ENCODE measurements at regions not wholly inside any gene's neighbourhood (a gene's known extent, or its start where the extent isn't known, plus 50 kb on each side); places are given as distances from the start of the nearest gene placed in this dataset.

DNA sequence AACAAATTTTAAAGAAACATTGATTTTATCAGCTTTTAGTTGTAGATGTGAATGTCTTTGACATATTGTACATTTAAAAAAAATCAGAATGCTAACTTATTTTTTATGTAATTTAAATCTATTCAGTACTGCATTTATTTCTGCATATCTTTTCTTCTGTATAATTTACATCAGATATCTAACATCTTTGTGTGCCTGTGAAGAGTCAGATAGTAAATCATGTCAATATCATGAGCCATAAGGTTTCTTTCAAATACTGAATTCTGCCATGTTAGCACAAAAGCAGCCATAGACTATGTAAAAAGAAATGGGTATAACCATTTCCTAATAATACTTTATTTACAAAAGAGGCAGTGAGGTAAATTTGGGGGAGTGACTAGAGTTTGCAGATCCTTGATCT lies 1829.2 kb downstream of the NCAM2 start:
- no peaks in the 10 kb centered on the region for H3K36me3 Mint-ChIP-seq
- H3K27ac Mint-ChIP-seq, result no peak overlapping the region
- H3K4me3 Mint-ChIP-seq, result no peak overlapping the region
- Histone ChIP-seq H3K36me3 (ENCODE audit: control insufficient read depth, insufficient read depth, low read length) (no peaks in the 10 kb centered on the region), H3K4me3 (ENCODE audit: low read depth, low read length) (no peak overlapping the region), H3K4me1 (ENCODE audit: control insufficient read depth, insufficient read depth, low read length, poor library complexity, severe bottlenecking) (no peaks in the 10 kb centered on the region), H3K9me3 (ENCODE audit: control insufficient read depth in 2 of 2, low read length in 2 of 2) (peaks cover 6 to 18% of the 10 kb centered on the region in 2 experiments), H3K27me3 (ENCODE audit: control insufficient read depth, insufficient read depth, low read length) (no peaks in the 10 kb centered on the region), H3K27ac (ENCODE audit: insufficient read depth, low read length, poor library complexity, severe bottlenecking) (no peak overlapping the region)
- no peak for DNase-seq
- ATAC-seq (ENCODE audit: low read depth in 2 of 2), result no peak
- peaks cover 0 to 5% (median 0%) of the 10 kb centered on the region in 4 donors for H3K4me1 Mint-ChIP-seq
- H3K9me3 Mint-ChIP-seq, result peaks cover 4 to 26% (median 10%) of the 10 kb centered on the region in 7 donors
- no peaks in the 10 kb centered on the region for H3K27me3 Mint-ChIP-seq

GRCh38 chr21:22842875-22843274 lies 1844.7 kb downstream of the NCAM2 start:
- H3K27me3 Mint-ChIP-seq, result no peaks in the 10 kb centered on the region
- H3K27ac Mint-ChIP-seq, result no peak overlapping the region
- H3K4me1 ChIP-seq (ENCODE audit: control insufficient read depth, insufficient read depth, low read length, poor library complexity, severe bottlenecking), result no peaks in the 10 kb centered on the region
- peaks cover 0 to 25% of the 10 kb centered on the region in 2 experiments for H3K9me3 ChIP-seq (ENCODE audit: control insufficient read depth in 2 of 2, low read length in 2 of 2)
- H3K36me3 ChIP-seq (ENCODE audit: control insufficient read depth, insufficient read depth, low read length), result no peaks in the 10 kb centered on the region
- H3K4me3 Mint-ChIP-seq, result no peak overlapping the region
- no peaks in the 10 kb centered on the region for H3K4me1 Mint-ChIP-seq
- H3K9me3 Mint-ChIP-seq, result peaks cover 0 to 21% (median 10%) of the 10 kb centered on the region in 7 donors
- no peaks in the 10 kb centered on the region for H3K36me3 Mint-ChIP-seq
- H3K27me3 ChIP-seq (ENCODE audit: control insufficient read depth, insufficient read depth, low read length), result no peaks in the 10 kb centered on the region
- no peak for ATAC-seq (ENCODE audit: low read depth in 2 of 2)
- H3K27ac ChIP-seq (ENCODE audit: insufficient read depth, low read length, poor library complexity, severe bottlenecking), result no peak overlapping the region
- no peak overlapping the region for H3K4me3 ChIP-seq (ENCODE audit: low read depth, low read length)
- no peak for DNase-seq

DNA sequence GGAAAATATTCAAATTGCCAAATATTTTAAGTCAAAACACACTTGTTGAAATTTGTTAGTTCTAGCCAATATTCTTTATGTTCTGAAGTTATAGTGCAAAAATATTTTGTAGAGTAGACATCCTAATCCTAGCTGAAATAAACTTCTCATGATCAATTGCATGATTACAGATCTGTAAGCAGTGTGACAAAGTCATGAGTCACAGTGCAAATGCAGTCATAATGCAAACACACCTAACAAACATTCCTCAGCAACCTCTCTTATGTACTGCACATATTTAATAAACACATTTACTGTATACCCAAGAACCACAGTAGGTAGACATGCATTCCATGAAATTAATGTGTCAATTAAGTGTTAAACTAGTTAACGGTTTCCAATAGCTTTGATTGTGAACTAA lies 1857.4 kb downstream of the NCAM2 start:
- peaks cover 0 to 2% of the 10 kb centered on the region in 2 experiments for H3K9me3 ChIP-seq (ENCODE audit: control insufficient read depth in 2 of 2, low read length in 2 of 2)
- ATAC-seq (ENCODE audit: low read depth in 2 of 2), result no peak
- no peaks in the 10 kb centered on the region for H3K36me3 ChIP-seq (ENCODE audit: control insufficient read depth, insufficient read depth, low read length)
- Mint-ChIP-seq H3K36me3 (no peaks in the 10 kb centered on the region), H3K9me3 (peaks cover 0 to 12% (median 4%) of the 10 kb centered on the region in 7 donors), H3K27me3 (no peaks in the 10 kb centered on the region), H3K4me3 (no peak overlapping the region), H3K27ac (no peak overlapping the region), H3K4me1 (no peaks in the 10 kb centered on the region)
- DNase-seq, result no peak
- no peak overlapping the region for H3K4me3 ChIP-seq (ENCODE audit: low read depth, low read length)
- H3K27ac ChIP-seq (ENCODE audit: insufficient read depth, low read length, poor library complexity, severe bottlenecking), result no peak overlapping the region
- no peaks in the 10 kb centered on the region for H3K27me3 ChIP-seq (ENCODE audit: control insufficient read depth, insufficient read depth, low read length)
- no peaks in the 10 kb centered on the region for H3K4me1 ChIP-seq (ENCODE audit: control insufficient read depth, insufficient read depth, low read length, poor library complexity, severe bottlenecking)

GRCh38 chr21:22871692-22872091 lies 1873.5 kb downstream of the NCAM2 start:
- no peak overlapping the region for H3K27ac Mint-ChIP-seq
- H3K4me1 Mint-ChIP-seq, result no peaks in the 10 kb centered on the region
- no peak overlapping the region for H3K4me3 ChIP-seq (ENCODE audit: low read depth, low read length)
- H3K27ac ChIP-seq (ENCODE audit: insufficient read depth, low read length, poor library complexity, severe bottlenecking), result no peak overlapping the region
- H3K4me3 Mint-ChIP-seq, result no peak overlapping the region
- no peaks in the 10 kb centered on the region for H3K27me3 ChIP-seq (ENCODE audit: control insufficient read depth, insufficient read depth, low read length)
- DNase-seq (no peak), ATAC-seq (ENCODE audit: low read depth in 2 of 2) (no peak)
- H3K36me3 ChIP-seq (ENCODE audit: control insufficient read depth, insufficient read depth, low read length), result no peaks in the 10 kb centered on the region
- H3K9me3 Mint-ChIP-seq, result peaks cover 2 to 16% (median 3%) of the 10 kb centered on the region in 7 donors
- H3K27me3 Mint-ChIP-seq, result no peaks in the 10 kb centered on the region
- H3K4me1 ChIP-seq (ENCODE audit: control insufficient read depth, insufficient read depth, low read length, poor library complexity, severe bottlenecking), result no peaks in the 10 kb centered on the region
- H3K9me3 ChIP-seq (ENCODE audit: control insufficient read depth in 2 of 2, low read length in 2 of 2), result no peaks in the 10 kb centered on the region
- H3K36me3 Mint-ChIP-seq, result no peaks in the 10 kb centered on the region

GRCh38 chr21:22880573-22880972 lies 1882.4 kb downstream of the NCAM2 start:
- DNase-seq, result no peak
- no peak overlapping the region for H3K4me3 ChIP-seq (ENCODE audit: low read depth, low read length)
- peaks cover 0 to 6% of the 10 kb centered on the region in 2 experiments for H3K9me3 ChIP-seq (ENCODE audit: control insufficient read depth in 2 of 2, low read length in 2 of 2)
- Mint-ChIP-seq H3K4me3 (no peak overlapping the region), H3K27me3 (no peaks in the 10 kb centered on the region), H3K9me3 (peaks cover 0 to 28% (median 11%) of the 10 kb centered on the region in 7 donors), H3K36me3 (no peaks in the 10 kb centered on the region), H3K27ac (no peak overlapping the region), H3K4me1 (no peaks in the 10 kb centered on the region)
- no peaks in the 10 kb centered on the region for H3K27me3 ChIP-seq (ENCODE audit: control insufficient read depth, insufficient read depth, low read length)
- no peaks in the 10 kb centered on the region for H3K4me1 ChIP-seq (ENCODE audit: control insufficient read depth, insufficient read depth, low read length, poor library complexity, severe bottlenecking)
- ATAC-seq (ENCODE audit: low read depth in 2 of 2), result no peak
- no peaks in the 10 kb centered on the region for H3K36me3 ChIP-seq (ENCODE audit: control insufficient read depth, insufficient read depth, low read length)
- no peak overlapping the region for H3K27ac ChIP-seq (ENCODE audit: insufficient read depth, low read length, poor library complexity, severe bottlenecking)

DNA sequence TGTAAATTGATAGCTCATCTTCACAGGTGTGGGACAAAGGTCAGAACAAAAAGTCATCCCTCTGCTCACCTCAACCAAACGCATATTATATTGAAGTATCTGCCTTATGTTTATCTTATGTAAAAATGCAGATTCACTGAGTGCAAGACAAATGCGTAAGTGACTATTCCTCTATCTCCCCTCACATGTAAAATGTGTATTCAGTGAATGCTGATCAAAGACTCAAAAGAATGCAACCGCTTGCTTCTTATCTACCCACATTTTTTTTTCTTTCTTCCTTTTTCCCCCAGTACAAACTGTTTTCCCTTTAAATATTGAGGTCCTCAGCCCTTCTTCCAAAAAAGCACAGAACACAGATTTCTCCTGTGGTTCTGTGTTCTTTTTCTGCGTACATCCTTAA lies 1882.9 kb downstream of the NCAM2 start:
- no peaks in the 10 kb centered on the region for H3K27me3 Mint-ChIP-seq
- peaks cover 0 to 6% of the 10 kb centered on the region in 2 experiments for H3K9me3 ChIP-seq (ENCODE audit: control insufficient read depth in 2 of 2, low read length in 2 of 2)
- DNase-seq (no peak), ATAC-seq (ENCODE audit: low read depth in 2 of 2) (no peak)
- no peak overlapping the region for H3K4me3 Mint-ChIP-seq
- no peak overlapping the region for H3K4me3 ChIP-seq (ENCODE audit: low read depth, low read length)
- peaks cover under 1 to 28% (median 11%) of the 10 kb centered on the region in 7 donors for H3K9me3 Mint-ChIP-seq
- H3K4me1 ChIP-seq (ENCODE audit: control insufficient read depth, insufficient read depth, low read length, poor library complexity, severe bottlenecking), result no peaks in the 10 kb centered on the region
- H3K27ac ChIP-seq (ENCODE audit: insufficient read depth, low read length, poor library complexity, severe bottlenecking), result no peak overlapping the region
- no peaks in the 10 kb centered on the region for H3K36me3 ChIP-seq (ENCODE audit: control insufficient read depth, insufficient read depth, low read length)
- H3K4me1 Mint-ChIP-seq, result no peaks in the 10 kb centered on the region
- H3K27me3 ChIP-seq (ENCODE audit: control insufficient read depth, insufficient read depth, low read length), result no peaks in the 10 kb centered on the region
- no peak overlapping the region for H3K27ac Mint-ChIP-seq
- no peaks in the 10 kb centered on the region for H3K36me3 Mint-ChIP-seq

GRCh38 chr21:22885079-22885478 lies 1886.9 kb downstream of the NCAM2 start:
- no peaks in the 10 kb centered on the region for H3K9me3 ChIP-seq (ENCODE audit: control insufficient read depth in 2 of 2, low read length in 2 of 2)
- H3K4me1 Mint-ChIP-seq, result no peaks in the 10 kb centered on the region
- DNase-seq (no peak), ATAC-seq (ENCODE audit: low read depth in 2 of 2) (no peak)
- no peaks in the 10 kb centered on the region for H3K27me3 ChIP-seq (ENCODE audit: control insufficient read depth, insufficient read depth, low read length)
- H3K27me3 Mint-ChIP-seq, result no peaks in the 10 kb centered on the region
- no peak overlapping the region for H3K27ac Mint-ChIP-seq
- H3K4me3 ChIP-seq (ENCODE audit: low read depth, low read length), result no peak overlapping the region
- H3K36me3 Mint-ChIP-seq, result no peaks in the 10 kb centered on the region
- peaks cover 0 to 22% (median 11%) of the 10 kb centered on the region in 7 donors for H3K9me3 Mint-ChIP-seq
- H3K36me3 ChIP-seq (ENCODE audit: control insufficient read depth, insufficient read depth, low read length), result no peaks in the 10 kb centered on the region
- no peak overlapping the region for H3K4me3 Mint-ChIP-seq
- no peak overlapping the region for H3K27ac ChIP-seq (ENCODE audit: insufficient read depth, low read length, poor library complexity, severe bottlenecking)
- H3K4me1 ChIP-seq (ENCODE audit: control insufficient read depth, insufficient read depth, low read length, poor library complexity, severe bottlenecking), result no peaks in the 10 kb centered on the region

DNA sequence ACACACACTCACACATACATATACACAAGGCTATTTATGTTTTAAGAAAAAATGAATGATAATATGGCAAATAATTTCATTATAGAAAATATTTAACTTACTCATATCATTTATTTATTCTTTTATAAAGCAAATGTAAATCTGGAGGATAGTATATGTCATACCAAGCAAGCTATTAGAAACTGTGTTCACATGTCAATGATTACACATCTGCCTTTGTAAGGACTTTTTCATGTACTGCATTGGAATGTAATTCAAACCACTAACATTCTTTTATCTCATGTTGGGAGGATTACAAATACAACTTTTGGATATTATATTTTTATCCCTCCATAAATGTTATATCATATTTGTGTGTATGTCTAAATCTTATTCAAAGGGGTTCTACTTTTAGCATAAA lies 1887.4 kb downstream of the NCAM2 start:
- Mint-ChIP-seq H3K4me1 (no peaks in the 10 kb centered on the region), H3K9me3 (peaks cover 0 to 22% (median 8%) of the 10 kb centered on the region in 7 donors), H3K27me3 (no peaks in the 10 kb centered on the region), H3K4me3 (no peak overlapping the region), H3K27ac (no peak overlapping the region), H3K36me3 (no peaks in the 10 kb centered on the region)
- Histone ChIP-seq H3K4me3 (ENCODE audit: low read depth, low read length) (no peak overlapping the region), H3K27me3 (ENCODE audit: control insufficient read depth, insufficient read depth, low read length) (no peaks in the 10 kb centered on the region), H3K9me3 (ENCODE audit: control insufficient read depth in 2 of 2, low read length in 2 of 2) (no peaks in the 10 kb centered on the region), H3K36me3 (ENCODE audit: control insufficient read depth, insufficient read depth, low read length) (no peaks in the 10 kb centered on the region), H3K4me1 (ENCODE audit: control insufficient read depth, insufficient read depth, low read length, poor library complexity, severe bottlenecking) (no peaks in the 10 kb centered on the region), H3K27ac (ENCODE audit: insufficient read depth, low read length, poor library complexity, severe bottlenecking) (no peak overlapping the region)
- no peak for ATAC-seq (ENCODE audit: low read depth in 2 of 2)
- DNase-seq, result no peak
